Panc1 (cell line): ENCODE measurements at regions not wholly inside any gene's neighbourhood (a gene's known extent, or its start where the extent isn't known, plus 50 kb on each side); places are given as distances from the start of the nearest gene placed in this dataset.

ENCODE experiments used
- ATAC-seq: fragments of 200-7000 bp; cut with Tn5 transposase; 2 replicates; pipeline ENCODE4 v1.9.1; 2020; ENCODE audit warnings: mild to moderate bottlenecking, moderate library complexity
- BruUV-seq: library from RNA; stranded (reverse); fragments of 400-500 nt; replicated peaks from 2 replicates; lab custom pipeline; 2021; lab: Mats Ljungman, UMichigan
- CTCF ChIA-PET: fragments of 300-600 bp; sonication (Branson Sonifier 250); formaldehyde crosslinking; loops from one replicate; lab custom pipeline; 2022; ENCODE audit warnings: antibody characterized with exemption; lab: Charles Lee
- POLR2A ChIA-PET: fragments of 300-600 bp; sonication (Branson Sonifier 250); formaldehyde crosslinking; loops from one replicate; lab custom pipeline; 2022; ENCODE audit warnings: antibody characterized with exemption; lab: Charles Lee
- DNase-seq: peaks from one replicate; pipeline ENCODE4 v3.0.0-alpha.2; 2010; ENCODE audit warnings: low read depth, low spot score
- H3K27ac ChIP-seq: 2 replicates; pipeline ENCODE4 v1.5.1; 2011; ENCODE audit warnings: mild to moderate bottlenecking, low read length, inconsistent platforms
- H3K27me3 ChIP-seq: fragments of 200-500 bp; sonication (Bioruptor generic); 2 replicates; pipeline ENCODE4 v1.6.0; 2014; ENCODE audit warnings: low read length, inconsistent platforms; ENCODE audit not compliant: control insufficient read depth, insufficient read depth
- H3K36me3 ChIP-seq: fragments of 200-500 bp; sonication (Bioruptor generic); 2 replicates; pipeline ENCODE4 v1.5.1; 2014; ENCODE audit warnings: inconsistent platforms, mild to moderate bottlenecking, low read length, moderate library complexity; ENCODE audit not compliant: control insufficient read depth, insufficient read depth
- H3K4me1 ChIP-seq: 2 replicates; pipeline ENCODE4 v1.5.1; 2011; ENCODE audit warnings: inconsistent platforms, mild to moderate bottlenecking, low read length, moderate library complexity; ENCODE audit not compliant: control insufficient read depth, insufficient read depth
- H3K4me3 ChIP-seq, 2 experiments: 2 replicates each; pipeline ENCODE4 v1.5.1; 2011 to 2012; ENCODE audit warnings: low read depth in 2 of 2, low read length in 2 of 2, mild to moderate bottlenecking in 2 of 2, inconsistent platforms in 1 of 2, moderate library complexity in 1 of 2
- H3K9me3 ChIP-seq: fragments of 200-500 bp; sonication (Bioruptor generic); 2 replicates; pipeline ENCODE4 v1.5.1; 2014; ENCODE audit warnings: low read depth, mild to moderate bottlenecking, inconsistent platforms, low read length, moderate library complexity; ENCODE audit not compliant: control insufficient read depth, insufficient read depth
- POLR2AphosphoS5 ChIP-seq: IDR thresholded peaks from 2 replicates; pipeline ENCODE4 v1.6.1; 2012; ENCODE audit warnings: mild to moderate bottlenecking, low read depth, low read length, moderate library complexity
- SIN3A ChIP-seq: IDR thresholded peaks from 2 replicates; pipeline ENCODE4 v1.6.1; 2012; ENCODE audit warnings: low read depth, mild to moderate bottlenecking, low read length, moderate library complexity, borderline replicate concordance; ENCODE audit not compliant: insufficient read depth
- TCF7L2 ChIP-seq: IDR thresholded peaks from 2 replicates; pipeline ENCODE4 v1.6.1; 2011; ENCODE audit warnings: mild to moderate bottlenecking, low read depth, low read length, inconsistent platforms
- in situ Hi-C: cut with HindIII; loops from 2 replicates; pipeline ENCODE4 v1.10.0; 2016; ENCODE audit warnings: low sequenced_read_pairs, low pct_unique_long_range_greater_than_20kb
- intact Hi-C: fragments of 100-400 bp; cut with micrococcal nuclease; formaldehyde crosslinking; loops from one replicate; pipeline ENCODE4 v1.10.0; 2022; ENCODE audit not compliant: unreplicated experiment
- TF ChIP-seq, protein P1 (sequence below): fragments of 450-650 bp; IDR thresholded peaks from 2 replicates; pipeline ENCODE4 v1.5.1; 2017; ENCODE audit warnings: mild to moderate bottlenecking
- TF ChIP-seq, protein P2 (sequence below), 2 experiments: IDR thresholded peaks; 2 replicates each; pipeline ENCODE4 v1.6.1; 2011 to 2012; ENCODE audit warnings: low read depth in 2 of 2, control low read depth in 1 of 2, low read length in 1 of 2, mild to moderate bottlenecking in 1 of 2, moderate library complexity in 1 of 2; ENCODE audit not compliant: insufficient read depth in 1 of 2

DNA sequence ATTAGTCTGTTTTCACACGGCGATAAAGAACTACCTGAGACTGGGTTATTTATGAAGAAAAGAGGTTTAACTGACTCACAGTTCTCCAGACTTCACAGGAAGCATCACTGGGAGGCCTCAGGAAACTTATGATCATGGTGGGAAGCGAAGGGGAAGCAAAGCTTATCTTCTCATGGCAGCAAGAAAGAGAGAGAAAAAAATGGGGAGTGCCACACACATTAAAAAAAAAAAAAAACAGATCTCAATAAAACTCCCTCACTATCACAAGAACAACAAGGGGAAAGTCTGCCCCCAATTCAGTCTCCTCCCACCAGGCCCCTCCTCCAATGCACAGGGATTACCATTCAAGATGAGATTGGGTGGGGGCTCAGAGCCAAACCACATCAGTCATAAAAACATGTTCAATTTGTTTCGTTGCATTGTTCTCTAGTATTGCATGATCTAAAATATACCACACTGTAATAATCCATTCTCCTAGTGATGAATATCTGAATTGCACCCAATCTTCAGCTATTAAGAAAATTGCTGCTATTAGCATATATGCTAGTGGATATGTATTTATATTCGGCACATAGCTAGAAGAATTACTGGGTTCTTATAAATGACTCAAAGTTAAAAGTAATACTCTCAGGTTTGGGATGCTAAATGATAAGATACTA, 328.9 kb upstream of the KCND2 start:
- Histone ChIP-seq H3K36me3 (no peaks in the 10 kb centered on the region), H3K9me3 (no peaks in the 10 kb centered on the region), H3K4me1 (no peaks in the 10 kb centered on the region), H3K27me3 (no peaks in the 10 kb centered on the region), H3K4me3 (no peak overlapping the region), H3K27ac (no peak overlapping the region)
- no TSS peak for BruUV-seq
- ATAC-seq: no peak
- in situ Hi-C loops (no loop called here), intact Hi-C loops (no loop called here)
- TF ChIP-seq, protein P1, sequence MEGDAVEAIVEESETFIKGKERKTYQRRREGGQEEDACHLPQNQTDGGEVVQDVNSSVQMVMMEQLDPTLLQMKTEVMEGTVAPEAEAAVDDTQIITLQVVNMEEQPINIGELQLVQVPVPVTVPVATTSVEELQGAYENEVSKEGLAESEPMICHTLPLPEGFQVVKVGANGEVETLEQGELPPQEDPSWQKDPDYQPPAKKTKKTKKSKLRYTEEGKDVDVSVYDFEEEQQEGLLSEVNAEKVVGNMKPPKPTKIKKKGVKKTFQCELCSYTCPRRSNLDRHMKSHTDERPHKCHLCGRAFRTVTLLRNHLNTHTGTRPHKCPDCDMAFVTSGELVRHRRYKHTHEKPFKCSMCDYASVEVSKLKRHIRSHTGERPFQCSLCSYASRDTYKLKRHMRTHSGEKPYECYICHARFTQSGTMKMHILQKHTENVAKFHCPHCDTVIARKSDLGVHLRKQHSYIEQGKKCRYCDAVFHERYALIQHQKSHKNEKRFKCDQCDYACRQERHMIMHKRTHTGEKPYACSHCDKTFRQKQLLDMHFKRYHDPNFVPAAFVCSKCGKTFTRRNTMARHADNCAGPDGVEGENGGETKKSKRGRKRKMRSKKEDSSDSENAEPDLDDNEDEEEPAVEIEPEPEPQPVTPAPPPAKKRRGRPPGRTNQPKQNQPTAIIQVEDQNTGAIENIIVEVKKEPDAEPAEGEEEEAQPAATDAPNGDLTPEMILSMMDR: no peak
- no peak for TF ChIP-seq SIN3A
- no peak for TF ChIP-seq TCF7L2
- TF ChIP-seq POLR2AphosphoS5: no peak
- POLR2A ChIA-PET: no interaction called here
- DNase-seq: no peak
- CTCF ChIA-PET: no interaction called here

DNA sequence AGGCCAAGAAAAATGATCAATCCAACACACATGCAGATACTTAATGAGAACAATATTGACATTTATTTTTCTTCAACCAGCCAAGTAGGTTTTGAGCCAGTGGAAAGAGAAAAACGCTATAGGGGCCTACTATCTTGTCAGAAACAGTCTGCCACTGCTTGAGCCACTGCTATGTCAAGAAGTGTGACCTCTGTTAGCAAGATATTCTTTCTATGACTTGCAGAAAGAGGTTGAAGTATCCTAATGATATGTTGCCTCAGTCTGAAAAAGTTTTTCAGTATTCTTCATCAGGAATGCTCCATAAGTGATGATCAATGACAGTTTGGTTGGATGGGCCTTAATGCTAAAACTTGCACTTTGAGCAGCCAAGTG, 328.4 kb upstream of the KCND2 start:
- no peaks in the 10 kb centered on the region for H3K36me3 ChIP-seq
- no peaks in the 10 kb centered on the region for H3K4me1 ChIP-seq
- POLR2A ChIA-PET: no interaction called here
- H3K27ac ChIP-seq: no peak overlapping the region
- ATAC-seq: no peak
- H3K4me3 ChIP-seq: no peak overlapping the region
- H3K9me3 ChIP-seq: no peaks in the 10 kb centered on the region
- no peaks in the 10 kb centered on the region for H3K27me3 ChIP-seq
- CTCF ChIA-PET: no interaction called here
- in situ Hi-C loops: no loop called here
- DNase-seq: no peak
- TF ChIP-seq TCF7L2 (no peak), SIN3A (no peak), POLR2AphosphoS5 (no peak)
- TF ChIP-seq, protein P1: no peak
- TF ChIP-seq, protein P2, sequence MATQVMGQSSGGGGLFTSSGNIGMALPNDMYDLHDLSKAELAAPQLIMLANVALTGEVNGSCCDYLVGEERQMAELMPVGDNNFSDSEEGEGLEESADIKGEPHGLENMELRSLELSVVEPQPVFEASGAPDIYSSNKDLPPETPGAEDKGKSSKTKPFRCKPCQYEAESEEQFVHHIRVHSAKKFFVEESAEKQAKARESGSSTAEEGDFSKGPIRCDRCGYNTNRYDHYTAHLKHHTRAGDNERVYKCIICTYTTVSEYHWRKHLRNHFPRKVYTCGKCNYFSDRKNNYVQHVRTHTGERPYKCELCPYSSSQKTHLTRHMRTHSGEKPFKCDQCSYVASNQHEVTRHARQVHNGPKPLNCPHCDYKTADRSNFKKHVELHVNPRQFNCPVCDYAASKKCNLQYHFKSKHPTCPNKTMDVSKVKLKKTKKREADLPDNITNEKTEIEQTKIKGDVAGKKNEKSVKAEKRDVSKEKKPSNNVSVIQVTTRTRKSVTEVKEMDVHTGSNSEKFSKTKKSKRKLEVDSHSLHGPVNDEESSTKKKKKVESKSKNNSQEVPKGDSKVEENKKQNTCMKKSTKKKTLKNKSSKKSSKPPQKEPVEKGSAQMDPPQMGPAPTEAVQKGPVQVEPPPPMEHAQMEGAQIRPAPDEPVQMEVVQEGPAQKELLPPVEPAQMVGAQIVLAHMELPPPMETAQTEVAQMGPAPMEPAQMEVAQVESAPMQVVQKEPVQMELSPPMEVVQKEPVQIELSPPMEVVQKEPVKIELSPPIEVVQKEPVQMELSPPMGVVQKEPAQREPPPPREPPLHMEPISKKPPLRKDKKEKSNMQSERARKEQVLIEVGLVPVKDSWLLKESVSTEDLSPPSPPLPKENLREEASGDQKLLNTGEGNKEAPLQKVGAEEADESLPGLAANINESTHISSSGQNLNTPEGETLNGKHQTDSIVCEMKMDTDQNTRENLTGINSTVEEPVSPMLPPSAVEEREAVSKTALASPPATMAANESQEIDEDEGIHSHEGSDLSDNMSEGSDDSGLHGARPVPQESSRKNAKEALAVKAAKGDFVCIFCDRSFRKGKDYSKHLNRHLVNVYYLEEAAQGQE (IDR thresholded peaks at IDR 0.05; ENCODE audit: insufficient read depth in 1 of 2, low read depth in 2 of 2, low read length in 1 of 2): no peak
- BruUV-seq: no TSS peak
- intact Hi-C loops: no loop called here
